Activated CD8-positive, alpha-beta T cell treated with anti-CD3 and anti-CD28 coated beads for 36 hours (primary cell): ENCODE measurements at regions not wholly inside any gene's neighbourhood (a gene's known extent, or its start where the extent isn't known, plus 50 kb on each side); places are given as distances from the start of the nearest gene placed in this dataset.

ENCODE experiments used
- ATAC-seq: fragments of 200-7000 bp; cut with Tn5 transposase; one replicate; pipeline ENCODE4 v1.10.0; 2021; ENCODE audit warnings: mild to moderate bottlenecking, moderate library complexity
- CTCF ChIA-PET: fragments of 350-600 bp; sonication (Branson Sonifier 250); formaldehyde crosslinking; loops from one replicate; lab custom pipeline; 2021; ENCODE audit warnings: antibody characterized with exemption; lab: Charles Lee
- POLR2A ChIA-PET: fragments of 350-600 bp; sonication (Branson Sonifier 250); formaldehyde crosslinking; loops from one replicate; lab custom pipeline; 2021; ENCODE audit warnings: antibody characterized with exemption; lab: Charles Lee
- DNase-seq: peaks from one replicate; pipeline ENCODE4 v3.0.0-alpha.2; 2020
- H3K27ac Mint-ChIP-seq: one replicate; pipeline ENCODE4 v1.8.0; 2021; ENCODE audit warnings: mild to moderate bottlenecking, mixed read lengths
- H3K27me3 Mint-ChIP-seq: one replicate; pipeline ENCODE4 v1.8.0; 2021; ENCODE audit warnings: mixed read lengths
- H3K36me3 Mint-ChIP-seq: one replicate; pipeline ENCODE4 v1.8.0; 2021; ENCODE audit warnings: low read depth, mixed read lengths
- H3K4me1 Mint-ChIP-seq: one replicate; pipeline ENCODE4 v1.8.0; 2021; ENCODE audit warnings: low read depth, mixed read lengths
- H3K4me3 Mint-ChIP-seq: one replicate; pipeline ENCODE4 v1.8.0; 2021; ENCODE audit warnings: mild to moderate bottlenecking, moderate library complexity, mixed read lengths
- H3K9me3 Mint-ChIP-seq: one replicate; pipeline ENCODE4 v1.8.0; 2021; ENCODE audit warnings: mixed read lengths
- CTCF ChIP-seq: fragments of 200-600 bp; IDR thresholded peaks from one replicate; pipeline ENCODE4 v1.8.0; 2022; ENCODE audit warnings: antibody characterized with exemption, mild to moderate bottlenecking
- intact Hi-C: fragments of 100-400 bp; cut with micrococcal nuclease; formaldehyde crosslinking; loops from one replicate; pipeline ENCODE4 v1.10.0; 2022

GRCh38 chr4:189060104-189060503, 880.6 kb upstream of the FRG1 start:
- H3K27me3 Mint-ChIP-seq, result no peaks in the 10 kb centered on the region
- POLR2A ChIA-PET, result no interaction called here
- no peak for ATAC-seq
- no peaks in the 10 kb centered on the region for H3K4me1 Mint-ChIP-seq
- intact Hi-C loops, result no loop called here
- CTCF ChIA-PET, result no interaction called here
- no peak overlapping the region for H3K27ac Mint-ChIP-seq
- H3K36me3 Mint-ChIP-seq, result no peaks in the 10 kb centered on the region
- DNase-seq, result no peak
- peaks cover 23% of the 10 kb centered on the region for H3K9me3 Mint-ChIP-seq
- TF ChIP-seq CTCF, result no peak
- no peak overlapping the region for H3K4me3 Mint-ChIP-seq

- no peaks in the 10 kb centered on the region for H3K27me3 Mint-ChIP-seq
- H3K9me3 Mint-ChIP-seq, result peaks cover 21% of the 10 kb centered on the region
- intact Hi-C loops, result no loop called here
- TF ChIP-seq CTCF, result no peak
- ChIA-PET CTCF (no interaction called here), POLR2A (no interaction called here)
- no peaks in the 10 kb centered on the region for H3K36me3 Mint-ChIP-seq
- H3K4me3 Mint-ChIP-seq, result no peak overlapping the region
- DNase-seq (no peak), ATAC-seq (no peak)
- no peaks in the 10 kb centered on the region for H3K4me1 Mint-ChIP-seq
- H3K27ac Mint-ChIP-seq, result no peak overlapping the region
Measured at GRCh38 chr4:189062047-189062820, 878.4 kb upstream of the FRG1 start.

GRCh38 chr4:189069772-189070171, 870.9 kb upstream of the FRG1 start:
- H3K9me3 Mint-ChIP-seq, result peaks cover 17% of the 10 kb centered on the region
- CTCF ChIA-PET, result no interaction called here
- TF ChIP-seq CTCF, result no peak
- no peaks in the 10 kb centered on the region for H3K27me3 Mint-ChIP-seq
- ATAC-seq, result no peak
- H3K4me3 Mint-ChIP-seq, result no peak overlapping the region
- intact Hi-C loops, result no loop called here
- no peak overlapping the region for H3K27ac Mint-ChIP-seq
- POLR2A ChIA-PET, result no interaction called here
- no peaks in the 10 kb centered on the region for H3K36me3 Mint-ChIP-seq
- H3K4me1 Mint-ChIP-seq, result no peaks in the 10 kb centered on the region
- DNase-seq, result no peak

- intact Hi-C loops, result no loop called here
- Mint-ChIP-seq H3K4me1 (no peaks in the 10 kb centered on the region), H3K4me3 (no peak overlapping the region), H3K36me3 (no peaks in the 10 kb centered on the region), H3K27ac (no peak overlapping the region), H3K27me3 (no peaks in the 10 kb centered on the region), H3K9me3 (peaks cover 20% of the 10 kb centered on the region)
- ChIA-PET POLR2A (no interaction called here), CTCF (no interaction called here)
- DNase-seq (no peak), ATAC-seq (no peak)
- TF ChIP-seq CTCF, result no peak
Measured at GRCh38 chr4:189071241-189071640, 869.4 kb upstream of the FRG1 start.

- Mint-ChIP-seq H3K36me3 (no peaks in the 10 kb centered on the region), H3K4me1 (no peaks in the 10 kb centered on the region), H3K9me3 (peaks cover 27% of the 10 kb centered on the region), H3K4me3 (no peak overlapping the region), H3K27ac (no peak overlapping the region), H3K27me3 (no peaks in the 10 kb centered on the region)
- intact Hi-C loops, result no loop called here
- ATAC-seq (no peak), DNase-seq (no peak)
- ChIA-PET CTCF (no interaction called here), POLR2A (interaction anchor here (0.6 kb wide), 1 partner anchor 1510 kb away, joined by 3 read pairs; no protein-coding TSS in a partner anchor)
- TF ChIP-seq CTCF, result no peak
Measured at GRCh38 chr4:189073739-189074138, 866.9 kb upstream of the FRG1 start.
